Stimulated activated effector memory CD8-positive, alpha-beta T cell treated with anti-CD3 and anti-CD28 coated beads, Interleukin-12 subunit alpha, Interleukin-12 subunit beta, amount 100 ng/mL, for 72 hours (primary cell): ENCODE measurements at regions not wholly inside any gene's neighbourhood (a gene's known extent, or its start where the extent isn't known, plus 50 kb on each side); places are given as distances from the start of the nearest gene placed in this dataset.

Experiments
- ATAC-seq: fragments of 150-1000 bp; cut with Tn5 transposase; 2 replicates; pipeline ENCODE4 v1.10.0; 2021
- DNase-seq, 2 donors: peaks; one replicate each; pipeline ENCODE4 v3.0.0; 2021 to 2022; ENCODE audit warnings: low spot score in 2 of 2
- H3K27ac Mint-ChIP-seq: one replicate; pipeline ENCODE4 v1.8.0; 2022; ENCODE audit warnings: mild to moderate bottlenecking, mixed read lengths
- H3K36me3 Mint-ChIP-seq: one replicate; pipeline ENCODE4 v1.8.0; 2022; ENCODE audit warnings: mild to moderate bottlenecking, mixed read lengths
- H3K4me1 Mint-ChIP-seq: one replicate; pipeline ENCODE4 v1.8.0; 2022; ENCODE audit warnings: mixed read lengths
- H3K4me3 Mint-ChIP-seq: one replicate; pipeline ENCODE4 v1.8.0; 2022; ENCODE audit warnings: mild to moderate bottlenecking, mixed read lengths
- H3K9me3 Mint-ChIP-seq: one replicate; pipeline ENCODE4 v1.8.0; 2022; ENCODE audit warnings: mixed read lengths

DNA sequence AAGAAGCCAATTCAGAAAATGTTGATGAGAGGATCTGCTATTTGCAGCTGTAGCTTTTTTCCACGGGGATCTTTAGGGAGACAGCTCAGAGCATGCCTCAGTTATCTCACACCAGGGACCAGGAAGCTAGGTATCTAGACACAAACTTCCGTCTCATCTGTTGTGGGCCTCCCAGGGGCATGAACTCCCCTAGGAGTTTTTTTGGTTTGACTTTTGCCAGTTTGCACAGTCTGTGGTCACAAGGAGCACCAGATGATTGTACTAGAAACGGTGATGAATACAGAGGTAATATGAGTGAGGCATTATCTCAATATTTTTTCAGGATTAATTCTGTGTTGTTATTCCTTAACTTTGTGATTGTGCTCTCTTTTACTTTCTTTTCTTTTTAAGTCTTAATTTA lies 533.2 kb upstream of the SEMA6A start:
- H3K4me1 Mint-ChIP-seq = no peaks in the 10 kb centered on the region
- no peak overlapping the region for H3K4me3 Mint-ChIP-seq
- ATAC-seq (no peak), DNase-seq (no peak)
- H3K36me3 Mint-ChIP-seq = no peaks in the 10 kb centered on the region
- H3K9me3 Mint-ChIP-seq = peaks cover 10% of the 10 kb centered on the region
- H3K27ac Mint-ChIP-seq = no peak overlapping the region

DNA sequence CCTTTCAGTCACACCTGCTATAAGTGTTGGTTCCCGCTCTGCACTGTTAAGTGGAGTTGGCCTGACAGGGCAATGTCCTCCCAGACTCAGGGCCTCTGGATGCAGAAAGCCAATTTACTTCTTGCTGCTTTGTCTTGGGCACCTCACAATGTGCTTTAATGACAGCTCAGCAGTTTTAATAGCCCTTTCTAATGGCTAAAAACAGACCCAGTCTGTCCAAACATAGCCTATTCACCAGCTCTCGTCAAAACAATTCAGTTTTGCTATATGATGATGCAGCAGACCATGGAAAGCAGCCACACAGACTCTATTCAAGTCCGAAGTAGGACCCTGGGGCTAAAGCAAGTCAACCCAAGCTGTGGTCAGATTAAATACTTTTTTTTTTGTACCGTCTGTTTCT lies 529.1 kb upstream of the SEMA6A start:
- ATAC-seq (no peak), DNase-seq (no peak)
- Mint-ChIP-seq H3K9me3 (peaks cover 11% of the 10 kb centered on the region), H3K4me3 (no peak overlapping the region), H3K36me3 (no peaks in the 10 kb centered on the region), H3K4me1 (no peaks in the 10 kb centered on the region), H3K27ac (no peak overlapping the region)

DNA sequence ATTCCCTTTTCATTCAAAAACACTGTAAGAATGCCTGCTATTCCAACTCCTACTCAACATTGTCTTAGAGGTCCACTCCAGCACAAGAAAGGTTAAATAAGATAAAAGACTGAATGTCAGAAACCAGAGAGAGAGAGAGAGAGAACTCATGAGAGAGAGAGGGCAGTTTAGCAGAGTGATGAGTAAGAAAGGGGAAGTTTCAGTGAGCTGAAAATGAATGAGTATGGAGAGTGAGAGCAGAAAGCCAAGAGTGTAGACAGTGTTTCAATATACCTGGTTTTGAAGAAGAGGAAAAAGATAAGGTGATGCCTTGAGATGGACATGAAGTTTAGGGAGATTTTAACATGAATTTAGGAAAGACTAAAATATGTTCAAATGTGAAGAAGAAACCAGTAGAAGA lies 528.0 kb upstream of the SEMA6A start:
- Mint-ChIP-seq H3K9me3 (peaks cover 11% of the 10 kb centered on the region), H3K4me3 (no peak overlapping the region), H3K27ac (no peak overlapping the region), H3K4me1 (no peaks in the 10 kb centered on the region), H3K36me3 (no peaks in the 10 kb centered on the region)
- ATAC-seq (no peak), DNase-seq (no peak)

DNA sequence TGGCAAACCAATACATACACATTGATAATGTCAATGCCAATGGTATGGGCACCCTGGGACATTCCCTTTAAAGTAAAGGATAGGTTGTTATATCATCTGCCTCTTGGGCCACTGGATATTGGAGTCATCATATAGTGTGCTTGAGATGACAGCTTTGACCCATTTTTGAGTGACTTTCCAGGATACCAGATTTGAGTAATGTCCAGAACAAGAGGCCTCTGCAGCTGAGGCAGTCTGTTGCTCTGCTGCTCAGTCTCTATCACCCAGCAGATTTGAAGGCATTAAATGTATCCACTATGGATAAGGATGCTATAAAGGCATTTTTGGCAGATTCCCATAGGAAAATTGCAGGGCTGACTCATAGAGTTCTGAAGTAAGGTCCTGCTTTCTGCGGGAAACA lies 525.6 kb upstream of the SEMA6A start:
- no peaks in the 10 kb centered on the region for H3K36me3 Mint-ChIP-seq
- H3K27ac Mint-ChIP-seq = no peak overlapping the region
- no peak overlapping the region for H3K4me3 Mint-ChIP-seq
- ATAC-seq (no peak), DNase-seq (no peak)
- peaks cover 12% of the 10 kb centered on the region for H3K9me3 Mint-ChIP-seq
- no peaks in the 10 kb centered on the region for H3K4me1 Mint-ChIP-seq

DNA sequence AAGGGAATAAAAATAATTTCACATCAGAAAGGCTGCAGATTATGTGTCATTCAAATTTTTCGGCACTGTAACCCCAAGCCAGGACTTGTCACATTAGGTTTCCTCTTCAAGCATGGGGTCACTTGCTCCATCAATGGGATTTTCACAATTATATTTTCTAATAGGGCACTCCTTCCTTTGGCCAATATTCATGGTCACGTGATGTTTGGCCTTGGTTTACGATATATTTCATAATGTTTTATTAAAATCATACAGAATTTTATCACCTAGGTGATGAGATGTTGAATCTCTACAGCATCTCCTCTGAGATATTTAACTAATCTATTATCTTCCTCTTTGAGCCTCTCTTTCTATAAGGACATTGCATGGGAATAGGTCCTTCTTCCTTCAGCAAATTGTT lies 523.5 kb upstream of the SEMA6A start:
- H3K36me3 Mint-ChIP-seq = no peaks in the 10 kb centered on the region
- no peak overlapping the region for H3K4me3 Mint-ChIP-seq
- no peak overlapping the region for H3K27ac Mint-ChIP-seq
- no peak for ATAC-seq
- peaks cover 7% of the 10 kb centered on the region for H3K9me3 Mint-ChIP-seq
- no peaks in the 10 kb centered on the region for H3K4me1 Mint-ChIP-seq
- DNase-seq = no peak

DNA sequence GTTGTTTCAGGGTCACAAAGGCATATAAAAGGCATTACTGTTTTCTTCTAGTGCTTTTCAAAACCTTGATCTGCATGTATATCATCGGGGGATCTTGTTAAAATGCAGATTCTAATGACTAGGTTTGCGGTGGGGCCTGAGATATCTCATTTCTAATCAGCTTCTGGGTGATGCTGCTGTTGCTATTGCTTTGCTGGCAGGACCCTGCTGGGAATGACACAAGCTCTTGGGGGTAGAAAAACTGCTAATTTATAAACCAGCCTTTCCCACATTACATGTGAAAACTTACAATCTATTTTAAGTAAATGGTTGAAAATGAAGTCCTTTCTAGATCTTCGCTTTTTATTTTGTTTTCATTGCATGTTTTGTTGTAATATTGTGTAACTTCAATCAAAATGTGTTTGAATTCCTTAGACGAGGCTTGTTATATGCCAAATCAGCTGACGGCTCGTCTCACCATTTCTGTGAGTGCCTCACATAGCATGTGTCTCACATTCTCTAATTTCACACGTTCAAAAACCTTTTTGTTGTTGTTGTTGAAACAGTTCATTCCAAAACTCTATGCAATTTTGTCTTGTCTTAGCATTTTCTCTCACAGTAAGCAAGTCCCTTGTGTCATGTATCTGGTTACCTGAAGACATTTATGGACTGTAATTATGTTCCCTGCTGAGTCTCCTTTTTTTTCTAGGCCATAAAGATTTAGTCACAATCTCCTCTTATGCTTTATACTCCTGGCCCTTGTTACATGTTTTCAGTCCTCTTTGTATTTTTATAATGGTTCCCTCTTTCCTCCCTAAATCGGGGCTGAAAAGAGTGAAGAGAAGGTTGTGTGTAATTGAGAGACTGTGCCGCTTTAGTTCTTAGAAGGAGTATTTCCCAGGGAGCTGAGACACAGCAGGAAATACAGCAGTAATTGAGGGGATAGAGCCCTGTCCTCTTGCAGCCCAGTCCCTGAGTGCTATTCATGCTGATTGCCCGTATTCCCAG lies 521.0 kb upstream of the SEMA6A start:
- H3K4me3 Mint-ChIP-seq = no peak overlapping the region
- H3K36me3 Mint-ChIP-seq = no peaks in the 10 kb centered on the region
- no peaks in the 10 kb centered on the region for H3K4me1 Mint-ChIP-seq
- DNase-seq (no peak), ATAC-seq (no peak)
- peaks cover 3% of the 10 kb centered on the region for H3K9me3 Mint-ChIP-seq
- H3K27ac Mint-ChIP-seq = no peak overlapping the region

DNA sequence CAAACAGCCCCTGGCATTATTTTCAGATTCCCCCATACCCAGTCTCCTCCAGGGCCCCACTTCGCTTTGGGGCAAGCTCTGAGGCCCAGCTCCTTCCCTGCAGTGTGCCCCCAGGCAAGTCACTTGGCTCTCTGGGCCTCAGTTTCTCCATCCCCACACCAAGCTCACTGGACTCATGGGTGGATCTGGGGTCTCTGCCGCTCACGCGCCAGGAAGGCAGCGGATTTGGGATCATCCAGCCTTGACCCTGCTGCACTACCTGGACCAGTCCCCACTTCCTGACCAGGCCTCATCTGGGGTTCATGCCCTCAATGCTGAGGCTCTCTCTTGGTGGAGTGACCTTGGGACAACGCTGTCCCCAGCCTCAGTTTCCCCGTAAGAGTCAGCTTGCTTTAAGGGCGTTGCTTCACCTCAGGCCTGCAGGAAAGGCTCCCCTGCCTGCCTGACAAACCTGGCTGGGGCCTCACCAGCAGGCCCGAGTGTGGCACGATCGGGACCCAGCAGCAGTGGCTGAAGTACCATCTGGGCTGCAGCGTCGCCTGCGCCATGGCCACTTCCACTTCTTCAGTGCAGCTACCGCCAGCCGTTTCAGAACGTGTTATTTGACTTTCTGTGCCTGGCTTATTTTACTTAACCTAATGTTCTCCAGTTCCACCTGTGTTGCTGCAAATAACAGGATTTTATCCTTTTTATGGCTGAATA lies 519.6 kb upstream of the SEMA6A start:
- ATAC-seq (no peak), DNase-seq (no peak)
- no peak overlapping the region for H3K4me3 Mint-ChIP-seq
- no peak overlapping the region for H3K27ac Mint-ChIP-seq
- no peaks in the 10 kb centered on the region for H3K36me3 Mint-ChIP-seq
- H3K9me3 Mint-ChIP-seq = peaks cover 3% of the 10 kb centered on the region
- H3K4me1 Mint-ChIP-seq = no peaks in the 10 kb centered on the region

DNA sequence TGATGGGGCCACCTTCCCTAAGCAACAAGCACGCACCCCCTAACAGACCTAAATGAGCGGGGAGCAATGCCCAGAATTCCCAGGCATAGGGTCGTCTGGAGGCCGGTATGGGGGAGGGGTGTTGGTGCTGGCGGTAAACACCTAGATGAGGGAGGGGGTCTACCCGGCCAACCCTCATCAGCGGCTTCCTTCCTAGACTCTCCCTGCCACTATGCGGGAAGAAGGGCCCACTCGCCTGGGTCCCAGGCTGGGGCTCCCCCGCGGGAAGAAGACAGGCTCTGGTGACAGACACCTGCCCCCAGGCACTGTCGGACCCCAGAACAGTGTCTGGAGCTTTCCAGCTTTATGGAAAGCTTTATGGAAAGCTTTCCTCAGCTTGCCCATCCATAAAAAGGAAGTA lies 519.0 kb upstream of the SEMA6A start:
- Mint-ChIP-seq H3K4me3 (no peak overlapping the region), H3K9me3 (peaks cover 3% of the 10 kb centered on the region), H3K4me1 (no peaks in the 10 kb centered on the region), H3K36me3 (no peaks in the 10 kb centered on the region), H3K27ac (no peak overlapping the region)
- no peak for DNase-seq
- ATAC-seq = no peak

DNA sequence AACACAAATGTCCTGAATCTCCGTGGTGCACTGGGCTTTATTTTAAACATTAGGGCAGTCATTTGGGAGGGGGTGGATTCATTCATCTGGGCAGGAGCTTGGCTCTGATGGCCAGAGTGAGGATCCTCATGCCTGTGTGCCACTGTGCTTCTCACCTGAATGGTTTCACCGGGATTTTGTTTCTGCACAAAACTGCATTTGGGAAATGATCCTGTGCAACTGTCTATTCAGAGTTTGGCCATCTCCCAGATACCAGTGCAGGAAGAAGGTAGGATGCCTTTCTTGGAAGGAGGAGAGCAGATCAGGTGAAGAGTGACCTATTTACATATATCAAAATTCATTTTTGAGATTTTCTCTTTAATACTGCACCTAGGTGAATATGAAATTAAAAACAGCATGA lies 514.4 kb upstream of the SEMA6A start:
- DNase-seq = no peak
- H3K27ac Mint-ChIP-seq = no peak overlapping the region
- H3K4me3 Mint-ChIP-seq = no peak overlapping the region
- no peak for ATAC-seq
- no peaks in the 10 kb centered on the region for H3K9me3 Mint-ChIP-seq
- H3K4me1 Mint-ChIP-seq = no peaks in the 10 kb centered on the region
- H3K36me3 Mint-ChIP-seq = no peaks in the 10 kb centered on the region

DNA sequence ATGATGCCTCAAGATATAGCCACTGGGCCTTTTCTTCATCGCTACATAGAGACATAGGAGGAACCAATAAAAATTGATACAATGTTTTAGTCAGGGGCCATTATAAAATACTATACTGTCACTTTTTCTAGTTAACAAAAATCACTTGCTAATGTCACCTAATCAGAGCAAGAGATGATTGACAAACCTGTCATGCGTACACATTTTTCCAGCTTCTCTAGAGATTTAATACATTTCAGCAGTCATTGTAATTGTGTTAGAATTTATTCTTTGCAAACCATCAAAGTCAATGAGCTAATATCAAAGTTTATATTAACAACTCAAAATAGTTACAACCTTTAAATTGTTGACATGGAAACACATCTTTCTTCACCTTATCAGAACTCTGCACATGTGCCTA lies 513.6 kb upstream of the SEMA6A start:
- Mint-ChIP-seq H3K4me1 (no peaks in the 10 kb centered on the region), H3K4me3 (no peak overlapping the region), H3K9me3 (no peaks in the 10 kb centered on the region), H3K36me3 (no peaks in the 10 kb centered on the region), H3K27ac (no peak overlapping the region)
- DNase-seq (no peak), ATAC-seq (no peak)

DNA sequence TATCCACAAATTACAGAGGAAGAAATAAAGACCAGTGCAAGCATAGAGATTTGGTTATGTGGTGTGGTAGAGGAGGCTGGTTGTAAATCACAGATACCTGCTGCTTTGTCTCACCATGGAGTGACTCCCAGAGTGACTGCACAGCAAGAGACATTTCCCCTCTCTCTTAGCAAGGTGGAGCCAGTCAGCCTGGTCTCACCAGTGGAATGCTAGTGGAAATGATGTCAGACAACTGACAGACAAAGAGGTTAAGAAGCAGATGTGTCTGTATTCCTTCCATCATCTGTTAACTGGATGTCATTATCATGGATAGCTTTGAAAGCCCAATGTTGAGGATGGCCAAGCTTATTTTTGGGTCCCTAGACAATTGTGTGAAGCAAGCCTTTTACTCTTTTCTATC lies 509.4 kb upstream of the SEMA6A start:
- Mint-ChIP-seq H3K27ac (no peak overlapping the region), H3K36me3 (no peaks in the 10 kb centered on the region), H3K4me1 (no peaks in the 10 kb centered on the region), H3K9me3 (no peaks in the 10 kb centered on the region), H3K4me3 (no peak overlapping the region)
- ATAC-seq (no peak), DNase-seq (no peak)

DNA sequence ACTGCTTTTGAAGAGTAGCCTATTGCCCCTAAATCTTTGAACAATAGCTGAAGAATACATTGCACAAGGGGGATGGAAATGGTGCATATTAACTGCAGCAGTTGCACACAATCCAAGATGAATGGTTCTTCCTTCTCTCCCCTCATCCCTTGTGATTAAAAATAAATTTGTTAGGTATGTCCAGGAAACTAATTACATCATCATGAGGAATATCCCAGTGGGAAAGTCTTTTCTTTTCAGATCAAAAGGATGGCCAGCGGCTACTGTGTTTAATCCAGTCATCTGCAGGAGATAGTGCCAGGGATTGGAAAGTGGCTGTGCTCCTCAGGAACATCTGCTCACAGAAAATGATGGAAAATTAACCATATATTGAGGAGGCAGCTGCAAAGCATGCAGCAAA lies 508.4 kb upstream of the SEMA6A start:
- H3K4me3 Mint-ChIP-seq = no peak overlapping the region
- ATAC-seq = no peak

DNA sequence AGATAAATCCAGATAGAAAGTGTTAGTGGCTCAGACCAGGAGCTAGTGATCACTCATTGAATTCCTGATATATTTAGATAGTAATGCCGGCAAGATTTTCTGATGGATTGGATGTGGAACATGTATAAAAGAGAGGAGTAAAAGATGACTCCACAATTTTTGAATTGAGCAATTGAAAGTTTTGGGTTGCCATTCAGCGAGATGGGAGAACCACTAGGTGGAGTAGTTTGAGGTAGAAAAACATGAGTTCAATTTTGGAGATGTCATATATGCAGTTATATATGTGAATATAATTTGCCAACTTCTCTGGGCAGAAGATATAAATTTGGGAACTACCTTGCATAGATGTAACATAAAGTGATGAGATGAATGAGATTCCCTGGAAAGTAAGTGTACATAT lies 502.5 kb upstream of the SEMA6A start:
- Mint-ChIP-seq H3K9me3 (peaks cover 2% of the 10 kb centered on the region), H3K4me1 (no peaks in the 10 kb centered on the region), H3K4me3 (no peak overlapping the region), H3K27ac (no peak overlapping the region), H3K36me3 (no peaks in the 10 kb centered on the region)
- ATAC-seq (no peak), DNase-seq (no peak)

More for the DNA sequence above, 508.4 kb upstream of the SEMA6A start:
- H3K36me3 Mint-ChIP-seq = no peaks in the 10 kb centered on the region
- no peaks in the 10 kb centered on the region for H3K9me3 Mint-ChIP-seq
- H3K4me1 Mint-ChIP-seq = no peaks in the 10 kb centered on the region
- DNase-seq = no peak
- H3K27ac Mint-ChIP-seq = no peak overlapping the region

DNA sequence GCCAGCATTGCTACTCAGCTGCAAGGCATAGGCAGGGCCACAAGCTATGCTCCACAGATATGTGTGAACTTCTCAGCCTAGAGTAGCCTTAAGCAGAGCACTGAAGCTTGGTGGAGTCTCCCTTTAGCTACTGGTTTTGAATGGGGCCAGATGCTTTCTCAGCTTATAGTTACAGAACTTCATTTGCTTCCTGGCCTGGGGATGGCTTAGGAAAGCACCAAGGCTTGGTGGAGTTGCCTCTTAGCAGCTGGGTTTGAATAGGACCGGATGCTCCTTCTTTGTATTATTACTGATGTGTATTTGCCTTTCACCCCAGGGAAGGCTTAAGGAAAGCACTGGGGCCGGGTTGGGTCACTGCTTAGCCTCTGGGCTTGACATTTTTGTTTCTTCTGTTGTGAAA lies 497.8 kb upstream of the SEMA6A start:
- ATAC-seq (no peak), DNase-seq (no peak)
- H3K4me1 Mint-ChIP-seq = no peaks in the 10 kb centered on the region
- H3K4me3 Mint-ChIP-seq = no peak overlapping the region
- H3K9me3 Mint-ChIP-seq = peaks cover 14% of the 10 kb centered on the region
- no peak overlapping the region for H3K27ac Mint-ChIP-seq
- H3K36me3 Mint-ChIP-seq = no peaks in the 10 kb centered on the region

DNA sequence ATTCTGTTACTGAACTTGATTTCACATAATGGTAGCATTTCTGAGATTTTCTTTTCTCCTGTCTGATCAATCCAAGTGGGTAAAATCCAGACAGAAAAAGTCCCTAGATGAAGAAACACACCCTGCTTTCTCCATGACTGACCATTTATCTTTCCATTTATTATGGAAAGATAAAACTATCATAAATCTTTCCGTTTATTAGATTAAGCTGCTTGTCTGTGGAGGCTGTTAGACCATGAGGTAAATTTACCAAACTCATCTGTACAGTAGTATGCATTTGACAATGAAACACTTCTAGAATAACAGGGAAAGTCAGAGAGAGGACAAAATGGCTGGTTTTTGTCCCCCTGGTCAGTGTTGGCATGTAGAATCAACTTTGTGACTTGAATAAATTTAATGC lies 491.2 kb upstream of the SEMA6A start:
- Mint-ChIP-seq H3K9me3 (peaks cover 7% of the 10 kb centered on the region), H3K36me3 (no peaks in the 10 kb centered on the region), H3K4me3 (no peak overlapping the region), H3K4me1 (no peaks in the 10 kb centered on the region), H3K27ac (no peak overlapping the region)
- no peak for ATAC-seq
- DNase-seq = no peak

DNA sequence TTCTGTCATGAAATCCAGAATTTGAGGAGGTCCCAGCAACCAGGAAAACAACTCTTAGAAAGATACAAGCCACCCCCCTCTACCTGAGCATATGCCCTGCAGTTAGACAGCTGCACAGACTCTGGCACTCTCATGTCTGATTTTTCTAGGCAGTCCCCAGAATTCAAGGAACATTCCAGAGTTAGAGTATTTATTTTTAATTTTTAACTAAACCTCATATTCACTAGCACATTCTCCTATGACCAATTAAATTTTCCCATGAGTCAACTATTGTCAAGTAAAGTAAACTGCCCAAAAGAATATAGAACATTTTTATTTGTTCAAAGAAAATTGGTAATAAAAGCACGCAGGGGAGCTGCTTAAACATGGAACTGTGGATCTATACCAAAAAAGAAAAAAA lies 490.5 kb upstream of the SEMA6A start:
- no peaks in the 10 kb centered on the region for H3K4me1 Mint-ChIP-seq
- H3K27ac Mint-ChIP-seq = no peak overlapping the region
- ATAC-seq = no peak
- H3K9me3 Mint-ChIP-seq = peaks cover 7% of the 10 kb centered on the region
- H3K4me3 Mint-ChIP-seq = no peak overlapping the region
- no peaks in the 10 kb centered on the region for H3K36me3 Mint-ChIP-seq
- no peak for DNase-seq
